HepG2 (cell line): ENCODE measurements at regions not wholly inside any gene's neighbourhood (a gene's known extent, or its start where the extent isn't known, plus 50 kb on each side); places are given as distances from the start of the nearest gene placed in this dataset.

Experiments used
- ATAC-seq: fragments of 200-7000 bp; cut with Tn5 transposase; 3 replicates; pipeline ENCODE4 v1.9.1; 2020; ENCODE audit warnings: mild to moderate bottlenecking, moderate library complexity
- BruUV-seq: library from RNA; stranded (reverse); fragments of 400-500 nt; replicated peaks from 2 replicates; lab custom pipeline; 2021; lab: Mats Ljungman, UMichigan
- CTCF ChIA-PET: fragments of 300-600 bp; formaldehyde crosslinking; extraction: SDS; loops from one replicate; lab custom pipeline; 2021; ENCODE audit warnings: low total read pairs, inconsistent platforms, low intra/inter-chr PET ratio; lab: Yijun Ruan, JAX
- POLR2A ChIA-PET: fragments of 350-600 bp; sonication (Branson Sonifier 250); formaldehyde crosslinking; loops from one replicate; lab custom pipeline; 2020; ENCODE audit warnings: antibody characterized with exemption, inconsistent platforms; lab: Yijun Ruan, JAX
- DNase-seq: peaks from one replicate; pipeline ENCODE4 v3.0.0-alpha.2; 2015; ENCODE audit warnings: low spot score
- FAIRE-seq: peaks from 3 replicates; lab custom pipeline; 2011; peaks lifted over from hg19 to GRCh38; lab: Jason Lieb, UNC
- H2AFZ ChIP-seq: one replicate; pipeline ENCODE4 v1.6.1; 2011; ENCODE audit warnings: low read length, inconsistent platforms
- H3K27ac ChIP-seq: fragments of 300-600 bp; 3 replicates; pipeline ENCODE4 v1.8.0; 2011; ENCODE audit warnings: mixed run types, mild to moderate bottlenecking, mixed read lengths, low read length, inconsistent platforms; ENCODE audit not compliant: insufficient read depth; ENCODE audit errors: extremely low read length
- H3K27me3 ChIP-seq, 2 experiments: fragments of 200-600 bp in 1 of 2; 2 replicates in 1 of 2; 3 replicates in 1 of 2; pipeline versions ENCODE4 v1.6.0 to v1.8.0; 2011; ENCODE audit warnings: low read length in 2 of 2, mild to moderate bottlenecking in 2 of 2, moderate library complexity in 2 of 2, inconsistent platforms in 1 of 2; ENCODE audit not compliant: insufficient read depth in 2 of 2, control insufficient read depth in 1 of 2
- H3K36me3 ChIP-seq, 2 experiments: fragments of 200-600 bp in 1 of 2; replicated peaks in 1 of 2; 2 replicates in 1 of 2; 3 replicates in 1 of 2; pipeline versions ENCODE4 v1.5.1 to v1.8.0; 2011; ENCODE audit warnings: low read length in 2 of 2, inconsistent platforms in 1 of 2; ENCODE audit not compliant: insufficient read depth in 2 of 2, control insufficient read depth in 1 of 2
- H3K4me1 ChIP-seq: 2 replicates; pipeline ENCODE4 v1.5.1; 2012; ENCODE audit warnings: low read length, inconsistent platforms; ENCODE audit not compliant: insufficient read depth
- H3K4me2 ChIP-seq: 2 replicates; pipeline ENCODE4 v1.6.0; 2011; ENCODE audit warnings: low read depth, low read length, inconsistent platforms
- H3K4me3 ChIP-seq, 3 experiments: fragments of 200-600 bp in 1 of 3; sonication (generic), shearing (Covaris generic) in 1 of 3; replicated peaks in 1 of 3; 2 replicates each; pipeline ENCODE4 v1.5.1; 2011 to 2016; ENCODE audit warnings: low read length in 3 of 3, inconsistent platforms in 2 of 3, low read depth in 2 of 3, mild to moderate bottlenecking in 2 of 3, control low read depth in 1 of 3, mixed read lengths in 1 of 3; ENCODE audit not compliant: insufficient read depth in 1 of 3
- H3K79me2 ChIP-seq: one replicate; pipeline ENCODE4 v1.6.1; 2011; ENCODE audit warnings: low read length, inconsistent platforms; ENCODE audit not compliant: insufficient read depth
- H3K9ac ChIP-seq: 2 replicates; pipeline ENCODE4 v1.6.0; 2011; ENCODE audit warnings: mild to moderate bottlenecking, low read depth, low read length, inconsistent platforms; ENCODE audit not compliant: insufficient read depth
- H3K9me3 ChIP-seq: 2 replicates; pipeline ENCODE4 v1.5.1; 2012; ENCODE audit warnings: mild to moderate bottlenecking, low read length
- H4K20me1 ChIP-seq: 2 replicates; pipeline ENCODE4 v1.6.0; 2011; ENCODE audit warnings: inconsistent platforms, mild to moderate bottlenecking, low read length, moderate library complexity; ENCODE audit not compliant: insufficient read depth
- BHLHE40 ChIP-seq: IDR thresholded peaks from 2 replicates; pipeline ENCODE4 v1.6.1; 2011; ENCODE audit warnings: low read length, improper control_type of control experiment
- GMEB1 ChIP-seq: sonication (generic); formaldehyde crosslinking; IDR thresholded peaks from 2 replicates; pipeline ENCODE4 v1.5.1; 2020; ENCODE audit warnings: missing genetic modification reagents, mild to moderate bottlenecking, borderline replicate concordance
- LRRFIP1 ChIP-seq: sonication (generic); formaldehyde crosslinking; conservative IDR thresholded peaks from 2 replicates; pipeline ENCODE4 v1.4.0; 2020; ENCODE audit warnings: missing genetic modification reagents
- MAF1 ChIP-seq: sonication (generic); formaldehyde crosslinking; IDR thresholded peaks from 2 replicates; pipeline ENCODE4 v1.5.0; 2020; ENCODE audit warnings: missing genetic modification reagents, borderline replicate concordance
- SATB2 ChIP-seq: sonication (generic); formaldehyde crosslinking; IDR thresholded peaks from 2 replicates; pipeline ENCODE4 v1.5.0; 2020; ENCODE audit warnings: missing genetic modification reagents
- ZC3H13 ChIP-seq: sonication (generic); formaldehyde crosslinking; IDR thresholded peaks from 2 replicates; pipeline ENCODE4 v1.8.1; 2023; ENCODE audit warnings: mild to moderate bottlenecking, missing genetic modification reagents, moderate library complexity
- ZNF343 ChIP-seq: sonication (generic); formaldehyde crosslinking; IDR thresholded peaks from 2 replicates; pipeline ENCODE4 v1.4.0; 2020; ENCODE audit warnings: mild to moderate bottlenecking, missing genetic modification reagents
- ZNF569 ChIP-seq: sonication (generic); formaldehyde crosslinking; IDR thresholded peaks from 2 replicates; pipeline ENCODE4 v1.5.0; 2020; ENCODE audit warnings: mild to moderate bottlenecking, missing genetic modification reagents, moderate library complexity, borderline replicate concordance
- ZNF572 ChIP-seq: sonication (generic); formaldehyde crosslinking; IDR thresholded peaks from 2 replicates; pipeline ENCODE4 v1.5.1; 2020; ENCODE audit warnings: mild to moderate bottlenecking, missing genetic modification reagents
- ZNF724P ChIP-seq: sonication (generic); formaldehyde crosslinking; IDR thresholded peaks from 2 replicates; pipeline ENCODE4 v1.8.0; 2022; ENCODE audit warnings: missing genetic modification reagents, borderline replicate concordance
- ZNF839 ChIP-seq: sonication (generic); formaldehyde crosslinking; IDR thresholded peaks from 2 replicates; pipeline ENCODE4 v1.4.0; 2020; ENCODE audit warnings: missing genetic modification reagents, mild to moderate bottlenecking, borderline replicate concordance
- WGBS: methylation state at CpG from one replicate; pipeline ENCODE4 v1.1.6; 2017; ENCODE audit warnings: low lambda C conversion rate; 5-methylcytosine and 5-hydroxymethylcytosine counted together
- in situ Hi-C: cut with HindIII; loops from 2 replicates; pipeline ENCODE4 v1.10.0; 2017; ENCODE audit warnings: low pct_unique_long_range_greater_than_20kb; ENCODE audit not compliant: extremely low pct_ligation_motif_present
- intact Hi-C: fragments of 100-400 bp; cut with micrococcal nuclease; formaldehyde crosslinking; loops from one replicate; pipeline ENCODE4 v1.10.0; 2022; ENCODE audit not compliant: unreplicated experiment
- TF ChIP-seq, protein P1 (sequence below): sonication (generic); formaldehyde crosslinking; conservative IDR thresholded peaks from 2 replicates; pipeline ENCODE4 v1.8.0; 2022; ENCODE audit warnings: mild to moderate bottlenecking, moderate library complexity, missing genetic modification reagents
- TF ChIP-seq, protein P2 (sequence below): sonication (generic); formaldehyde crosslinking; IDR thresholded peaks from 2 replicates; pipeline ENCODE4 v1.5.0; 2020; ENCODE audit warnings: mild to moderate bottlenecking, missing genetic modification reagents, borderline replicate concordance

DNA sequence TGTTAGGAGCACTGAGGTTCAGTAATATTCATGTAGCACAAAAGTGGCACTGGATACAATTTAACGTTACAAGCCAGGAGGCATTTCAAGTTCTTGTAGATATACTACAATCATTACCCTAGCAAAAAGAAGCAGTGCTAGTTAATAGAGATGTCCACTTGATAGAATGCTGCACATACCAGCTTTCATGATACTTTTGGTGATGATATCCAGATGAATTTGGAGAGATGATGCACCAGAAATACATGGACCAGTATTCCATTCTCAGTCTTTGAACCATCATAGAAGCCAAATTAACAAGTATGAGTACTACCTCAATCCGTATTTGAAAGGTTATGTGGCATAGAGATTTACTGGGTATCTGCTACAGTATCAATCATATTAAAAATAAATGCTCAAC is 421.0 kb upstream of the MAGEB18 start (continued):
- no peak for TF ChIP-seq ZNF724P (CRISPR knock-in tag)
- no peak for TF ChIP-seq MAF1 (CRISPR knock-in tag)
- TF ChIP-seq ZNF839 (CRISPR knock-in tag): no peak
- TF ChIP-seq BHLHE40: no peak
- no peak for TF ChIP-seq ZNF569 (CRISPR knock-in tag)
- TF ChIP-seq ZNF572: no peak

DNA sequence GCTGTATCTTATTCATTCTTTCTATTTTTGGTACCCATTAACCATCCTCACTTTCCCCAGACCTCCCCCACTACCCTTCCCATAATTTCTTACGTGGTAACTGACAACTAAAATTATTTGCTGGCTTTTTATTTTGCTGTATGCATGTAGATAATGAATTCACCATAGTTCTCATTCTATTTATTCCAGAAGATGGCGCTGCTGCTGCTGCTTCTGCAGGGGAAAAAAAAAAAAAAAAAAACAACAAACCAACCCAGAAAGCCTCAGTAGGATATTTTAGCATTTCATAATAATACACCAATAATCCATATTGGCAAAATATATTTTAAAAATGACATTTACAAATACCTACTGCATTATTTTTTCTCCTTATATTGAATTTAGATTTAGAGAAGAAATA is 416.6 kb upstream of the MAGEB18 start:
- no peak overlapping the region for H3K4me2 ChIP-seq
- no peak overlapping the region for H2AFZ ChIP-seq
- ChIA-PET POLR2A (no interaction called here), CTCF (no interaction called here)
- H3K36me3 ChIP-seq: no peaks in the 10 kb centered on the region
- H4K20me1 ChIP-seq: no peaks in the 10 kb centered on the region
- in situ Hi-C loops (no loop called here), intact Hi-C loops (loop anchor here (5.0 kb wide), 2 partner anchors 199 to 246 kb away; no protein-coding TSS in a partner anchor)
- no peak overlapping the region for H3K4me3 ChIP-seq
- no peak for FAIRE-seq
- no peaks in the 10 kb centered on the region for H3K4me1 ChIP-seq
- 0% methylated on average over 2 of the region's 2 CpGs for WGBS
- ATAC-seq: no peak
- DNase-seq: peak; percentile 1
- no peaks in the 10 kb centered on the region for H3K9me3 ChIP-seq
- H3K27ac ChIP-seq: no peak overlapping the region
- no peaks in the 10 kb centered on the region for H3K27me3 ChIP-seq
- H3K9ac ChIP-seq: no peak overlapping the region
- BruUV-seq: no TSS peak
- H3K79me2 ChIP-seq: no peaks in the 10 kb centered on the region
- TF ChIP-seq, protein P1, sequence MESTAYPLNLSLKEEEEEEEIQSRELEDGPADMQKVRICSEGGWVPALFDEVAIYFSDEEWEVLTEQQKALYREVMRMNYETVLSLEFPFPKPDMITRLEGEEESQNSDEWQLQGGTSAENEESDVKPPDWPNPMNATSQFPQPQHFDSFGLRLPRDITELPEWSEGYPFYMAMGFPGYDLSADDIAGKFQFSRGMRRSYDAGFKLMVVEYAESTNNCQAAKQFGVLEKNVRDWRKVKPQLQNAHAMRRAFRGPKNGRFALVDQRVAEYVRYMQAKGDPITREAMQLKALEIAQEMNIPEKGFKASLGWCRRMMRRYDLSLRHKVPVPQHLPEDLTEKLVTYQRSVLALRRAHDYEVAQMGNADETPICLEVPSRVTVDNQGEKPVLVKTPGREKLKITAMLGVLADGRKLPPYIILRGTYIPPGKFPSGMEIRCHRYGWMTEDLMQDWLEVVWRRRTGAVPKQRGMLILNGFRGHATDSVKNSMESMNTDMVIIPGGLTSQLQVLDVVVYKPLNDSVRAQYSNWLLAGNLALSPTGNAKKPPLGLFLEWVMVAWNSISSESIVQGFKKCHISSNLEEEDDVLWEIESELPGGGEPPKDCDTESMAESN (CRISPR knock-in tag): no peak
- TF ChIP-seq ZC3H13 (CRISPR knock-in tag) (no peak), ZNF343 (CRISPR knock-in tag) (no peak), LRRFIP1 (CRISPR knock-in tag) (no peak), SATB2 (CRISPR knock-in tag) (no peak), GMEB1 (CRISPR knock-in tag) (no peak)
- TF ChIP-seq, protein P2, sequence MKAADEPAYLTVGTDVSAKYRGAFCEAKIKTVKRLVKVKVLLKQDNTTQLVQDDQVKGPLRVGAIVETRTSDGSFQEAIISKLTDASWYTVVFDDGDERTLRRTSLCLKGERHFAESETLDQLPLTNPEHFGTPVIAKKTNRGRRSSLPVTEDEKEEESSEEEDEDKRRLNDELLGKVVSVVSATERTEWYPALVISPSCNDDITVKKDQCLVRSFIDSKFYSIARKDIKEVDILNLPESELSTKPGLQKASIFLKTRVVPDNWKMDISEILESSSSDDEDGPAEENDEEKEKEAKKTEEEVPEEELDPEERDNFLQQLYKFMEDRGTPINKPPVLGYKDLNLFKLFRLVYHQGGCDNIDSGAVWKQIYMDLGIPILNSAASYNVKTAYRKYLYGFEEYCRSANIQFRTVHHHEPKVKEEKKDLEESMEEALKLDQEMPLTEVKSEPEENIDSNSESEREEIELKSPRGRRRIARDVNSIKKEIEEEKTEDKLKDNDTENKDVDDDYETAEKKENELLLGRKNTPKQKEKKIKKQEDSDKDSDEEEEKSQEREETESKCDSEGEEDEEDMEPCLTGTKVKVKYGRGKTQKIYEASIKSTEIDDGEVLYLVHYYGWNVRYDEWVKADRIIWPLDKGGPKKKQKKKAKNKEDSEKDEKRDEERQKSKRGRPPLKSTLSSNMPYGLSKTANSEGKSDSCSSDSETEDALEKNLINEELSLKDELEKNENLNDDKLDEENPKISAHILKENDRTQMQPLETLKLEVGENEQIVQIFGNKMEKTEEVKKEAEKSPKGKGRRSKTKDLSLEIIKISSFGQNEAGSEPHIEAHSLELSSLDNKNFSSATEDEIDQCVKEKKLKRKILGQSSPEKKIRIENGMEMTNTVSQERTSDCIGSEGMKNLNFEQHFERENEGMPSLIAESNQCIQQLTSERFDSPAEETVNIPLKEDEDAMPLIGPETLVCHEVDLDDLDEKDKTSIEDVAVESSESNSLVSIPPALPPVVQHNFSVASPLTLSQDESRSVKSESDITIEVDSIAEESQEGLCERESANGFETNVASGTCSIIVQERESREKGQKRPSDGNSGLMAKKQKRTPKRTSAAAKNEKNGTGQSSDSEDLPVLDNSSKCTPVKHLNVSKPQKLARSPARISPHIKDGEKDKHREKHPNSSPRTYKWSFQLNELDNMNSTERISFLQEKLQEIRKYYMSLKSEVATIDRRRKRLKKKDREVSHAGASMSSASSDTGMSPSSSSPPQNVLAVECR (CRISPR knock-in tag): no peak
